WI38 (cell line): ENCODE measurements at regions not wholly inside any gene's neighbourhood (a gene's known extent, or its start where the extent isn't known, plus 50 kb on each side); places are given as distances from the start of the nearest gene placed in this dataset.

Experiments used
- H3K4me3 ChIP-seq: 2 replicates; pipeline ENCODE4 v1.5.1; 2011; ENCODE audit warnings: low read depth, mild to moderate bottlenecking, control low read depth, low read length
- CTCF ChIP-seq: IDR thresholded peaks from 2 replicates; pipeline ENCODE4 v1.5.1; 2012; ENCODE audit warnings: low read depth, mild to moderate bottlenecking, control low read depth, low read length

GRCh38 chr5:130580264-130580663 lies 584.8 kb downstream of the HINT1 start:
- H3K4me3 ChIP-seq, result no peak overlapping the region
- TF ChIP-seq CTCF, result no peak

- H3K4me3 ChIP-seq, result no peak overlapping the region
These were observed 586.7 kb downstream of the HINT1 start for GRCh38 chr5:130578354-130578753.

GRCh38 chr5:130571076-130571475 lies 594.0 kb downstream of the HINT1 start:
- TF ChIP-seq CTCF, result no peak

More at GRCh38 chr5:130578354-130578753, 586.7 kb downstream of the HINT1 start:
- TF ChIP-seq CTCF, result no peak

GRCh38 chr5:130568791-130569190 lies 596.3 kb downstream of the HINT1 start:
- no peak for TF ChIP-seq CTCF

More at GRCh38 chr5:130571076-130571475, 594.0 kb downstream of the HINT1 start:
- no peak overlapping the region for H3K4me3 ChIP-seq

GRCh38 chr5:130555429-130555828 lies 609.6 kb downstream of the HINT1 start:
- no peak for TF ChIP-seq CTCF
- no peak overlapping the region for H3K4me3 ChIP-seq

More at GRCh38 chr5:130568791-130569190, 596.3 kb downstream of the HINT1 start:
- no peak overlapping the region for H3K4me3 ChIP-seq

- no peak for TF ChIP-seq CTCF
These were observed 614.5 kb downstream of the HINT1 start for GRCh38 chr5:130550562-130550928.

GRCh38 chr5:130549884-130550561 lies 615.0 kb downstream of the HINT1 start:
- H3K4me3 ChIP-seq, result no peak overlapping the region
- TF ChIP-seq CTCF, result no peak

More at GRCh38 chr5:130550562-130550928, 614.5 kb downstream of the HINT1 start:
- H3K4me3 ChIP-seq, result no peak overlapping the region
